ENCODE measurements at regions not wholly inside any gene's neighbourhood (a gene's known extent, or its start where the extent isn't known, plus 50 kb on each side); places are given as distances from the start of the nearest gene placed in this dataset.

- ATAC-seq = no peak
- H3K36me3 Mint-ChIP-seq = no peaks in the 10 kb centered on the region
- H3K27me3 Mint-ChIP-seq = no peaks in the 10 kb centered on the region
- no peak overlapping the region for H3K27ac Mint-ChIP-seq
- peaks cover 10 to 23% of the 10 kb centered on the region in 2 donors for H3K4me1 Mint-ChIP-seq (ENCODE audit: low read depth in 2 of 2)
- H3K4me3 Mint-ChIP-seq = no peak overlapping the region
- DNase-seq (ENCODE audit: low spot score) = no peak
- no peaks in the 10 kb centered on the region for H3K9me3 Mint-ChIP-seq
These were observed 198.6 kb upstream of the BCL6 start for GRCh38 chr3:187943677-187944389.

GRCh38 chr3:187944390-187945179 lies 199.3 kb upstream of the BCL6 start:
- no peak overlapping the region for H3K4me3 Mint-ChIP-seq
- ATAC-seq = peak; percentile 72 to 79

GRCh38 chr3:187945374-187945773 lies 200.1 kb upstream of the BCL6 start:
- ATAC-seq (no peak), DNase-seq (ENCODE audit: low spot score) (no peak)
- Mint-ChIP-seq H3K36me3 (no peaks in the 10 kb centered on the region), H3K4me1 (ENCODE audit: low read depth in 2 of 2) (peaks cover 16 to 27% of the 10 kb centered on the region in 2 donors), H3K4me3 (no peak overlapping the region), H3K27me3 (no peaks in the 10 kb centered on the region), H3K27ac (no peak overlapping the region), H3K9me3 (no peaks in the 10 kb centered on the region)

More at GRCh38 chr3:187944390-187945179, 199.3 kb upstream of the BCL6 start:
- Mint-ChIP-seq H3K27ac (no peak overlapping the region), H3K36me3 (no peaks in the 10 kb centered on the region), H3K9me3 (no peaks in the 10 kb centered on the region), H3K4me1 (ENCODE audit: low read depth in 2 of 2) (peaks cover 10 to 23% of the 10 kb centered on the region in 2 donors), H3K27me3 (no peaks in the 10 kb centered on the region)
- DNase-seq (ENCODE audit: low spot score) = no peak

- H3K36me3 Mint-ChIP-seq = no peaks in the 10 kb centered on the region
- ATAC-seq = no peak
- peak overlapping the region; percentile 12 to 24 for H3K27ac Mint-ChIP-seq
- peaks cover 24 to 31% of the 10 kb centered on the region in 2 donors for H3K4me1 Mint-ChIP-seq (ENCODE audit: low read depth in 2 of 2)
- H3K27me3 Mint-ChIP-seq = no peaks in the 10 kb centered on the region
- no peaks in the 10 kb centered on the region for H3K9me3 Mint-ChIP-seq
- DNase-seq (ENCODE audit: low spot score) = no peak
- H3K4me3 Mint-ChIP-seq = no peak overlapping the region
These were observed 201.0 kb upstream of the BCL6 start for GRCh38 chr3:187946163-187946691.

GRCh38 chr3:187946981-187947380 lies 201.7 kb upstream of the BCL6 start:
- DNase-seq (ENCODE audit: low spot score) (no peak), ATAC-seq (no peak)
- H3K27ac Mint-ChIP-seq = peak overlapping the region in 1 of 2 donors; percentile 12
- peaks cover 32 to 38% of the 10 kb centered on the region in 2 donors for H3K4me1 Mint-ChIP-seq (ENCODE audit: low read depth in 2 of 2)
- H3K36me3 Mint-ChIP-seq = no peaks in the 10 kb centered on the region
- H3K27me3 Mint-ChIP-seq = no peaks in the 10 kb centered on the region
- H3K9me3 Mint-ChIP-seq = no peaks in the 10 kb centered on the region
- H3K4me3 Mint-ChIP-seq = no peak overlapping the region

GRCh38 chr3:187947927-187948682 lies 202.8 kb upstream of the BCL6 start:
- H3K36me3 Mint-ChIP-seq = no peaks in the 10 kb centered on the region

GRCh38 chr3:187949093-187949820 lies 204.0 kb upstream of the BCL6 start:
- ATAC-seq (no peak), DNase-seq (ENCODE audit: low spot score) (no peak)
- H3K27me3 Mint-ChIP-seq = no peaks in the 10 kb centered on the region
- H3K27ac Mint-ChIP-seq = peak overlapping the region in 1 of 2 donors; percentile 68
- peaks cover 3% of the 10 kb centered on the region for H3K9me3 Mint-ChIP-seq
- H3K36me3 Mint-ChIP-seq = no peaks in the 10 kb centered on the region
- H3K4me1 Mint-ChIP-seq (ENCODE audit: low read depth in 2 of 2) = peaks cover 51 to 54% of the 10 kb centered on the region in 2 donors
- H3K4me3 Mint-ChIP-seq = no peak overlapping the region

More at GRCh38 chr3:187947927-187948682, 202.8 kb upstream of the BCL6 start:
- Mint-ChIP-seq H3K27me3 (no peaks in the 10 kb centered on the region), H3K4me1 (ENCODE audit: low read depth in 2 of 2) (peaks cover 39 to 43% of the 10 kb centered on the region in 2 donors), H3K4me3 (no peak overlapping the region), H3K9me3 (no peaks in the 10 kb centered on the region), H3K27ac (peak overlapping the region in 1 of 2 donors; percentile 68)
- no peak for DNase-seq (ENCODE audit: low spot score)
- ATAC-seq = no peak

GRCh38 chr3:187950671-187951070 lies 203.3 kb upstream of the LPP start:
- no peaks in the 10 kb centered on the region for H3K27me3 Mint-ChIP-seq
- no peak overlapping the region for H3K4me3 Mint-ChIP-seq
- peak overlapping the region in 1 of 2 donors; percentile 41 for H3K27ac Mint-ChIP-seq
- H3K9me3 Mint-ChIP-seq = peaks cover 3% of the 10 kb centered on the region
- H3K4me1 Mint-ChIP-seq (ENCODE audit: low read depth in 2 of 2) = peaks cover 63 to 67% of the 10 kb centered on the region in 2 donors
- H3K36me3 Mint-ChIP-seq = no peaks in the 10 kb centered on the region
- ATAC-seq (no peak), DNase-seq (ENCODE audit: low spot score) (no peak)

- peaks cover 62 to 65% of the 10 kb centered on the region in 2 donors for H3K4me1 Mint-ChIP-seq (ENCODE audit: low read depth in 2 of 2)
- H3K9me3 Mint-ChIP-seq = peaks cover 3% of the 10 kb centered on the region
- DNase-seq (ENCODE audit: low spot score) (peak; percentile 72), ATAC-seq (peak; percentile 74 to 80)
- H3K27me3 Mint-ChIP-seq = no peaks in the 10 kb centered on the region
- peak overlapping the region; percentile 45 to 50 for H3K27ac Mint-ChIP-seq
- no peaks in the 10 kb centered on the region for H3K36me3 Mint-ChIP-seq
- H3K4me3 Mint-ChIP-seq = peak overlapping the region; percentile 36
These were observed 202.3 kb upstream of the LPP start for GRCh38 chr3:187951452-187952190.

- Mint-ChIP-seq H3K4me1 (ENCODE audit: low read depth in 2 of 2) (peaks cover 60 to 62% of the 10 kb centered on the region in 2 donors), H3K4me3 (no peak overlapping the region), H3K36me3 (no peaks in the 10 kb centered on the region), H3K9me3 (peaks cover 3% of the 10 kb centered on the region), H3K27ac (peak overlapping the region in 1 of 2 donors; percentile 7), H3K27me3 (no peaks in the 10 kb centered on the region)
- ATAC-seq (no peak), DNase-seq (ENCODE audit: low spot score) (no peak)
These were observed 201.1 kb upstream of the LPP start for GRCh38 chr3:187952849-187953248.

GRCh38 chr3:187954516-187954872 lies 199.5 kb upstream of the LPP start:
- no peak for DNase-seq (ENCODE audit: low spot score)
- Mint-ChIP-seq H3K4me3 (no peak overlapping the region), H3K27ac (peak overlapping the region; percentile 7 to 50), H3K9me3 (peaks cover 3% of the 10 kb centered on the region), H3K36me3 (no peaks in the 10 kb centered on the region), H3K4me1 (ENCODE audit: low read depth in 2 of 2) (peaks cover 63 to 71% of the 10 kb centered on the region in 2 donors), H3K27me3 (no peaks in the 10 kb centered on the region)
- no peak for ATAC-seq

GRCh38 chr3:187954873-187955586 lies 198.9 kb upstream of the LPP start:
- peak overlapping the region; percentile 9 for H3K4me3 Mint-ChIP-seq
- ATAC-seq = peak; percentile 39 to 71
- H3K36me3 Mint-ChIP-seq = no peaks in the 10 kb centered on the region
- H3K4me1 Mint-ChIP-seq (ENCODE audit: low read depth in 2 of 2) = peaks cover 61 to 69% of the 10 kb centered on the region in 2 donors
- no peak for DNase-seq (ENCODE audit: low spot score)
- H3K27ac Mint-ChIP-seq = peak overlapping the region; percentile 7 to 50
- peaks cover 3% of the 10 kb centered on the region for H3K9me3 Mint-ChIP-seq
- H3K27me3 Mint-ChIP-seq = no peaks in the 10 kb centered on the region
